ENCODE measurements at regions not wholly inside any gene's neighbourhood (a gene's known extent, or its start where the extent isn't known, plus 50 kb on each side); places are given as distances from the start of the nearest gene placed in this dataset.

- Mint-ChIP-seq H3K4me1 (ENCODE audit: low read depth in 2 of 2) (peaks cover 37 to 43% of the 10 kb centered on the region in 2 donors), H3K36me3 (ENCODE audit: insufficient read depth) (peaks cover 7% of the 10 kb centered on the region), H3K9me3 (peaks cover 0 to 7% of the 10 kb centered on the region in 2 donors), H3K27ac (peak overlapping the region in 1 of 2 donors; percentile 93), H3K27me3 (no peaks in the 10 kb centered on the region), H3K4me3 (no peak overlapping the region)
- ATAC-seq (replicated peaks) (no peak), DNase-seq (no peak)
Observed at GRCh38 chr2:37458133-37458532, 113.7 kb downstream of the QPCT start.

GRCh38 chr2:37459095-37459981 lies 114.9 kb downstream of the QPCT start:
- Mint-ChIP-seq H3K36me3 (ENCODE audit: insufficient read depth) (peaks cover 6% of the 10 kb centered on the region), H3K4me1 (ENCODE audit: low read depth in 2 of 2) (peaks cover 35 to 43% of the 10 kb centered on the region in 2 donors), H3K9me3 (peaks cover 0 to 7% of the 10 kb centered on the region in 2 donors), H3K27me3 (no peaks in the 10 kb centered on the region), H3K27ac (peak overlapping the region; percentile 86 to 92), H3K4me3 (peak overlapping the region; percentile 38 to 41)
- DNase-seq: no peak
- peak; percentile 64 for ATAC-seq (replicated peaks)

- Mint-ChIP-seq H3K36me3 (ENCODE audit: insufficient read depth) (peaks cover 6% of the 10 kb centered on the region), H3K4me3 (no peak overlapping the region), H3K9me3 (peaks cover 0 to 7% of the 10 kb centered on the region in 2 donors), H3K4me1 (ENCODE audit: low read depth in 2 of 2) (peaks cover 31 to 38% of the 10 kb centered on the region in 2 donors), H3K27me3 (no peaks in the 10 kb centered on the region), H3K27ac (peak overlapping the region; percentile 86 to 92)
- DNase-seq (no peak), ATAC-seq (replicated peaks) (no peak)
Observed at GRCh38 chr2:37460896-37461229, 116.4 kb downstream of the QPCT start.

- Mint-ChIP-seq H3K9me3 (no peaks in the 10 kb centered on the region), H3K27me3 (no peaks in the 10 kb centered on the region), H3K27ac (peak overlapping the region; percentile 7 to 66), H3K4me1 (ENCODE audit: low read depth in 2 of 2) (peaks cover 16 to 23% of the 10 kb centered on the region in 2 donors), H3K4me3 (no peak overlapping the region), H3K36me3 (ENCODE audit: insufficient read depth) (peaks cover 6% of the 10 kb centered on the region)
- no peak for DNase-seq
- ATAC-seq (replicated peaks): no peak
Observed at GRCh38 chr2:37464067-37464466, 119.6 kb downstream of the QPCT start.

- no peak overlapping the region for H3K4me3 Mint-ChIP-seq
- DNase-seq (no peak), ATAC-seq (replicated peaks) (no peak)
- H3K9me3 Mint-ChIP-seq: no peaks in the 10 kb centered on the region
- peaks cover 0 to 3% of the 10 kb centered on the region in 2 donors for H3K4me1 Mint-ChIP-seq (ENCODE audit: low read depth in 2 of 2)
- H3K27ac Mint-ChIP-seq: no peak overlapping the region
- H3K27me3 Mint-ChIP-seq: peaks cover 12 to 17% of the 10 kb centered on the region in 2 donors
- no peaks in the 10 kb centered on the region for H3K36me3 Mint-ChIP-seq (ENCODE audit: insufficient read depth)
Observed at GRCh38 chr2:37466533-37467222, 122.2 kb downstream of the QPCT start.

- Mint-ChIP-seq H3K36me3 (ENCODE audit: insufficient read depth) (no peaks in the 10 kb centered on the region), H3K4me3 (no peak overlapping the region), H3K4me1 (ENCODE audit: low read depth in 2 of 2) (peaks cover 3 to 4% of the 10 kb centered on the region in 2 donors), H3K27ac (no peak overlapping the region), H3K9me3 (no peaks in the 10 kb centered on the region), H3K27me3 (peaks cover 12 to 17% of the 10 kb centered on the region in 2 donors)
- DNase-seq: no peak
- ATAC-seq (replicated peaks): no peak
Observed at GRCh38 chr2:37468170-37468569, 123.7 kb downstream of the QPCT start.

- Mint-ChIP-seq H3K36me3 (ENCODE audit: insufficient read depth) (no peaks in the 10 kb centered on the region), H3K4me3 (no peak overlapping the region), H3K9me3 (no peaks in the 10 kb centered on the region), H3K27ac (no peak overlapping the region), H3K27me3 (peaks cover 12 to 17% of the 10 kb centered on the region in 2 donors), H3K4me1 (ENCODE audit: low read depth in 2 of 2) (peaks cover 3 to 4% of the 10 kb centered on the region in 2 donors)
- DNase-seq (no peak), ATAC-seq (replicated peaks) (no peak)
Observed at GRCh38 chr2:37469126-37469525, 124.7 kb downstream of the QPCT start.

GRCh38 chr2:37471104-37471503 lies 126.7 kb downstream of the QPCT start:
- DNase-seq (no peak), ATAC-seq (replicated peaks) (no peak)
- Mint-ChIP-seq H3K36me3 (ENCODE audit: insufficient read depth) (no peaks in the 10 kb centered on the region), H3K27me3 (peaks cover 12 to 17% of the 10 kb centered on the region in 2 donors), H3K27ac (no peak overlapping the region), H3K4me1 (ENCODE audit: low read depth in 2 of 2) (peaks cover 3 to 4% of the 10 kb centered on the region in 2 donors), H3K9me3 (no peaks in the 10 kb centered on the region), H3K4me3 (no peak overlapping the region)

GRCh38 chr2:37471994-37472393 lies 127.6 kb downstream of the QPCT start:
- H3K4me1 Mint-ChIP-seq (ENCODE audit: low read depth in 2 of 2): peaks cover 3 to 4% of the 10 kb centered on the region in 2 donors
- no peaks in the 10 kb centered on the region for H3K36me3 Mint-ChIP-seq (ENCODE audit: insufficient read depth)
- DNase-seq (no peak), ATAC-seq (replicated peaks) (no peak)
- H3K9me3 Mint-ChIP-seq: no peaks in the 10 kb centered on the region
- no peak overlapping the region for H3K27ac Mint-ChIP-seq
- H3K4me3 Mint-ChIP-seq: no peak overlapping the region
- H3K27me3 Mint-ChIP-seq: peaks cover 12 to 17% of the 10 kb centered on the region in 2 donors

GRCh38 chr2:37472959-37473358 lies 128.5 kb downstream of the QPCT start:
- no peak overlapping the region for H3K27ac Mint-ChIP-seq
- no peak for DNase-seq
- H3K9me3 Mint-ChIP-seq: no peaks in the 10 kb centered on the region
- peaks cover 12 to 17% of the 10 kb centered on the region in 2 donors for H3K27me3 Mint-ChIP-seq
- peaks cover 3 to 4% of the 10 kb centered on the region in 2 donors for H3K4me1 Mint-ChIP-seq (ENCODE audit: low read depth in 2 of 2)
- H3K4me3 Mint-ChIP-seq: no peak overlapping the region
- ATAC-seq (replicated peaks): no peak
- H3K36me3 Mint-ChIP-seq (ENCODE audit: insufficient read depth): no peaks in the 10 kb centered on the region

- Mint-ChIP-seq H3K36me3 (ENCODE audit: insufficient read depth) (no peaks in the 10 kb centered on the region), H3K27ac (no peak overlapping the region), H3K4me3 (no peak overlapping the region), H3K9me3 (no peaks in the 10 kb centered on the region), H3K4me1 (ENCODE audit: low read depth in 2 of 2) (peaks cover 1 to 3% of the 10 kb centered on the region in 2 donors), H3K27me3 (no peaks in the 10 kb centered on the region)
- ATAC-seq (replicated peaks) (no peak), DNase-seq (no peak)
Observed at GRCh38 chr2:37476411-37476810, 132.0 kb downstream of the QPCT start.

GRCh38 chr2:37477921-37478320 lies 133.5 kb downstream of the QPCT start:
- H3K27me3 Mint-ChIP-seq: no peaks in the 10 kb centered on the region
- no peak for ATAC-seq (replicated peaks)
- no peaks in the 10 kb centered on the region for H3K4me1 Mint-ChIP-seq (ENCODE audit: low read depth in 2 of 2)
- H3K27ac Mint-ChIP-seq: no peak overlapping the region
- H3K9me3 Mint-ChIP-seq: no peaks in the 10 kb centered on the region
- no peaks in the 10 kb centered on the region for H3K36me3 Mint-ChIP-seq (ENCODE audit: insufficient read depth)
- H3K4me3 Mint-ChIP-seq: no peak overlapping the region
- no peak for DNase-seq

GRCh38 chr2:37481244-37481643 lies 136.8 kb downstream of the QPCT start:
- ATAC-seq (replicated peaks): no peak
- Mint-ChIP-seq H3K36me3 (ENCODE audit: insufficient read depth) (no peaks in the 10 kb centered on the region), H3K4me3 (no peak overlapping the region), H3K4me1 (ENCODE audit: low read depth in 2 of 2) (no peaks in the 10 kb centered on the region), H3K27me3 (peaks cover 0 to 6% of the 10 kb centered on the region in 2 donors), H3K27ac (no peak overlapping the region), H3K9me3 (no peaks in the 10 kb centered on the region)
- DNase-seq: no peak

GRCh38 chr2:37489041-37489456 lies 144.6 kb downstream of the QPCT start:
- Mint-ChIP-seq H3K27me3 (peaks cover 0 to 6% of the 10 kb centered on the region in 2 donors), H3K36me3 (ENCODE audit: insufficient read depth) (no peaks in the 10 kb centered on the region), H3K4me3 (no peak overlapping the region), H3K4me1 (ENCODE audit: low read depth in 2 of 2) (no peaks in the 10 kb centered on the region), H3K27ac (no peak overlapping the region), H3K9me3 (no peaks in the 10 kb centered on the region)
- ATAC-seq (replicated peaks) (no peak), DNase-seq (no peak)
